NT2/D1 (cell line): ENCODE measurements at regions not wholly inside any gene's neighbourhood (a gene's known extent, or its start where the extent isn't known, plus 50 kb on each side); places are given as distances from the start of the nearest gene placed in this dataset.
"Not testable (repeated sequence)": the region's sequence is repeated elsewhere in the genome, so short reads cannot be mapped to it uniquely, and the experiment has no call there.

Source experiments
- SUZ12 ChIP-seq: IDR thresholded peaks from 2 replicates; pipeline ENCODE4 v1.6.1; 2011; ENCODE audit not compliant: insufficient read length, insufficient read depth; ENCODE audit errors: extremely low read depth
- YY1 ChIP-seq: IDR thresholded peaks from 2 replicates; pipeline ENCODE4 v1.6.1; 2011; ENCODE audit not compliant: insufficient read length, insufficient read depth
- ZNF274 ChIP-seq: IDR thresholded peaks from 2 replicates; pipeline ENCODE4 v1.6.1; 2011; ENCODE audit warnings: mild to moderate bottlenecking, low read depth, low read length

- not testable (repeated sequence) for TF ChIP-seq ZNF274, YY1, SUZ12
Observed at GRCh38 chr11:134955970-134956369, 543.9 kb upstream of the B3GAT1 start.
